AG04449 (cell line): ENCODE measurements at regions not wholly inside any gene's neighbourhood (a gene's known extent, or its start where the extent isn't known, plus 50 kb on each side); places are given as distances from the start of the nearest gene placed in this dataset.
"Not testable (repeated sequence)": the region's sequence is repeated elsewhere in the genome, so short reads cannot be mapped to it uniquely, and the experiment has no call there.

Source experiments
- CTCF ChIA-PET: fragments of 350-600 bp; formaldehyde crosslinking; extraction: SDS; loops from one replicate; lab custom pipeline; 2021; ENCODE audit warnings: antibody characterized with exemption; lab: Yijun Ruan, JAX
- POLR2A ChIA-PET: fragments of 400-600, 350-600 bp; formaldehyde crosslinking; extraction: SDS; loops from one replicate; lab custom pipeline; 2020; ENCODE audit warnings: antibody characterized with exemption, inconsistent platforms; lab: Yijun Ruan, JAX
- DNase-seq: peaks from one replicate; pipeline ENCODE4 v3.0.0-alpha.2; 2010; ENCODE audit warnings: low read depth, low spot score
- H3K4me3 ChIP-seq: 2 replicates; pipeline ENCODE4 v1.5.1; 2011; ENCODE audit warnings: low read depth, mild to moderate bottlenecking, control low read depth, low read length
- TF ChIP-seq, protein P1 (sequence below): IDR thresholded peaks from one replicate; pipeline ENCODE4 v1.5.1; 2011; ENCODE audit warnings: mild to moderate bottlenecking, moderate library complexity, low read length, control low read depth, inconsistent platforms; ENCODE audit not compliant: insufficient read depth; ENCODE audit errors: missing control alignments

DNA sequence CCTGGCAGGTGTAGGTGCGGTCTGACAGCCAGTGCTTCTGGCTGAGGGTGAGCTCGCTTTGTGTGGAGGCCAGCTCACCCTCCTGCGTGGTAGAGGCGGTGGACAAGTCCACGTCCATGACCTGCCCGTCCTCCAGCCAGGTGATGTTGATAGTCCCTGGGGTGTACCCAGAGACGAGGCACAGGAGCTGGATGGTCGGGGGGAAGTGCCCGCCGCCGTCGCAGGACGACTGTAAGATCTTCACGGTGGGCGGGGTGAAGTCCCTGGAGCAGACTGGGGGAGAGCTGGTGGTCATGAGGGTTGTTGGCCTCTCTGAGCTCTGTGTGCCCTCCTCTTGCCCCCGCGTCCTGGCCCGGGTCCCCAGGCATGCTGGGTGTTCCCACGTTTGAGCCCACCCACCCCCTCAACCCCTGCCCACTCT lies 74.6 kb downstream of the TMEM121 start:
- CTCF ChIA-PET, result no interaction called here
- TF ChIP-seq, protein P1, sequence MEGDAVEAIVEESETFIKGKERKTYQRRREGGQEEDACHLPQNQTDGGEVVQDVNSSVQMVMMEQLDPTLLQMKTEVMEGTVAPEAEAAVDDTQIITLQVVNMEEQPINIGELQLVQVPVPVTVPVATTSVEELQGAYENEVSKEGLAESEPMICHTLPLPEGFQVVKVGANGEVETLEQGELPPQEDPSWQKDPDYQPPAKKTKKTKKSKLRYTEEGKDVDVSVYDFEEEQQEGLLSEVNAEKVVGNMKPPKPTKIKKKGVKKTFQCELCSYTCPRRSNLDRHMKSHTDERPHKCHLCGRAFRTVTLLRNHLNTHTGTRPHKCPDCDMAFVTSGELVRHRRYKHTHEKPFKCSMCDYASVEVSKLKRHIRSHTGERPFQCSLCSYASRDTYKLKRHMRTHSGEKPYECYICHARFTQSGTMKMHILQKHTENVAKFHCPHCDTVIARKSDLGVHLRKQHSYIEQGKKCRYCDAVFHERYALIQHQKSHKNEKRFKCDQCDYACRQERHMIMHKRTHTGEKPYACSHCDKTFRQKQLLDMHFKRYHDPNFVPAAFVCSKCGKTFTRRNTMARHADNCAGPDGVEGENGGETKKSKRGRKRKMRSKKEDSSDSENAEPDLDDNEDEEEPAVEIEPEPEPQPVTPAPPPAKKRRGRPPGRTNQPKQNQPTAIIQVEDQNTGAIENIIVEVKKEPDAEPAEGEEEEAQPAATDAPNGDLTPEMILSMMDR, result no peak

DNA sequence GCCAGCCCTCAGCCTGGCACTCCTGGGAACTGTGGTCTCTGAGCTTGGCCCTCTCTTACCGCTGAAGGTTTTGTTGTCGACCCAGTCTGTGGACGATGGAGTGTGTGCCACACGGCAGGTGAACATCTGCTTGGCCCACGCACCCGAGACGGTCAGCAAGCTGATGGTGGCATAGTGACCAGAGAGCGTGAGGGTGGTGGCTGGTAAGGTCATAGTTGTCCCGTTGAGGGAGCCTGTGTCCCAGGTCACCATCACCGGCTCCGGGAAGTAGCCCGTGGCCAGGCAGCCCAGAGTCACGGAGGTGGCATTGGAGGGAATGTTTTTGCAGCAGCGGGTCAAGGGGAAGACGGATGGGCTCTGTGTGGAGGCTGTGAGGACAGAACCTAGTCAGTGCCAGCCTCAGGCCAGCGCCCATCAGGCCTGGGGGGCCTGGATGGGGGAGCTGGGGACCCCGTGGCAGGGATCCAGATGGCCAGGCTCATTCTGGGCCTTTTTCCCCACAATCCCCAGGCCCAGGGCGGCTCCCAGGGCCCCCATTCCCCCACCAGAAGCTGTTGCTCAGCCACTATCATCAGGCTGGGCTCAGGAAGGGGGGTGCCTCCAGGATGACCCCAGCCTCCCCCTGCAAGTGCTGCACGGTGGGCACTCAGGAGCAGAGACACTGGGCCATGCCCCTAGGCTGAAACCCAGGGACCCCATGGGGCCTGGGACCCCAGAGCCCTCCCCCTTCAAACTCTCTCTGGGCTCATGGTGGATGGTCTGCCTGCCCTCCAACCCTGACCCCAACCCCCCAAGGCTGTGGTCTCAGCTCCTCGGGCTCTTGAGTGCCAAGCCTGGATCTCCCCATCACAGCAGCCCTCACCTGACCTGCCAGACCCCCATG lies 75.2 kb downstream of the TMEM121 start:
- TF ChIP-seq, protein P1, result no peak
- ChIA-PET POLR2A (no interaction called here), CTCF (no interaction called here)
- no peak for DNase-seq
- no peak overlapping the region for H3K4me3 ChIP-seq

More for the DNA sequence above, 74.6 kb downstream of the TMEM121 start:
- DNase-seq, result no peak
- no peak overlapping the region for H3K4me3 ChIP-seq
- POLR2A ChIA-PET, result no interaction called here

DNA sequence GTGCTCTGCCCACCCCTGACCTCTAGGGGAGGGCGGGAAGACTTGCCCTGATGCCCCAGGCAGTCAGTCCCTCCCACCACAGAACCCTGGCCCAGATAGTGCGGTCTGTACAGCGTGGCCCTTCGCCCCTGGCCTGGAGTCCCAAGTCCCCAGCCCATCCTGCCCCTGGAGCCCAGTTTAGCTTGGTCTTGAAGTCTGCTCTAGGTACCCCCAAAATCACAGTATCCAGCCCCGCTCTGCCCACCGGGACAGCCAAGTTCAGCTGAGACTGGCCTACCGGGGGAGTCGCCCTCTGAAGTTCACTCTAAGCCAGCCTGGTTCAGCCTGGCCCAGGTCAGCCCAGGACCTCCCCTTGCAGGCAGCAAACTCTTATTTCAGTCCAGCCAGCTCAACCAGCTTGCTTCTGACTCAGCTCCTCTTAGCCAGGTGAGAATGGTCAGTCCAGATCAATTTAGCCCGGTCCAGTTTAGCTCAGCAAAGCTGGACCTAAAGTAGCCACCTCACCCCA lies 75.9 kb downstream of the TMEM121 start:
- ChIA-PET POLR2A (no interaction called here), CTCF (no interaction called here)
- TF ChIP-seq, protein P1, result no peak

DNA sequence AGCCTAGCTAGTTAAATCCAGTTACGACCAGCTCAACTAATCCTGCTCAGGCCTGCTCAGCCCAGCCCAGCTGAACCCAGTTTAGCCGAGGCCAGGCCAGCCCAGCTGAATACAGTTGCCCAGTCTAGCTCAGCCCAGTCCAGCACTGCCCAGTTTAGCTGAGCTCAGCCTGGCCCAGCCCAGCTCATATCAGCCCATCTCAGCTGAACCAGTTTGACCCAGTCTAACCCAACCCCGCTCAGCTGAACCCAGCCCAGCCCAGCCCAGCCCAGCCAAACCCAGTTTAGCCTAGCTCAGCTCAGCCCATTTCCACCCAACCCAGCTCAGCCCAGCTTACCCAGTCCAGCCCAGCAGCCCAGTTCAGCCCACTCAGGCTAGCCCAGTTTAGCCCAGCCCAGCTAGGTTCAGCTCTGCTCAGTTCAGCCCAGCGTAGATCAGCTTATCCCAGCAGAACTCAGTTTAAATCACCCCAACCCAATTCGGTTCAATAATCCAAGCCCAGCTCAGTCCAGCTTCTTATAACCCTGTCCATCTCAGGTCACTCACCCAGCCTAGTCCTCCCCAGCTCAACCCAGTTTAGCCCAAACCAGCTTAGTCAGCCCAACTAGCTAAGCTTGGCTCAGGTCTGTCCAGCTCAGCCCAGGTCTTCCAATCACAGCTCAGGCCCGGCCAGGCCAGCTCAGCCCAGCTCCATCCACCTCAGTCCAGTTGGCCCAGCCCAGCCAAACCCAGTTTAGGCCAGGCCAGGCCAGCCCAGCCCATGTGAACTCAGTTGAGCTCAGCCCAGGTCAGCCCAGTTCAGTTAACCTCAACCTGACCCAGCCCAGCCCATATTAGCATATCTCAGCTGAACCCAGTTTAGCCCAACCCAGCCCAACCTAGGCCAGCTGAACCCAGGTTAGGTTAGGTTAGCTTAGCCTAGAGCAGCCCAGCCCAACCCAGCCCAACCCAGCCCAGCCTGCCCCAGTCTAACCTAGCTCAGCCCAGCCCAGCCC lies 76.7 kb downstream of the TMEM121 start:
- TF ChIP-seq, protein P1, result no peak
- POLR2A ChIA-PET, result no interaction called here
- H3K4me3 ChIP-seq, result no peak overlapping the region
- CTCF ChIA-PET, result no interaction called here
- DNase-seq, result no peak

More for the DNA sequence above, 75.9 kb downstream of the TMEM121 start:
- no peak overlapping the region for H3K4me3 ChIP-seq
- no peak for DNase-seq

DNA sequence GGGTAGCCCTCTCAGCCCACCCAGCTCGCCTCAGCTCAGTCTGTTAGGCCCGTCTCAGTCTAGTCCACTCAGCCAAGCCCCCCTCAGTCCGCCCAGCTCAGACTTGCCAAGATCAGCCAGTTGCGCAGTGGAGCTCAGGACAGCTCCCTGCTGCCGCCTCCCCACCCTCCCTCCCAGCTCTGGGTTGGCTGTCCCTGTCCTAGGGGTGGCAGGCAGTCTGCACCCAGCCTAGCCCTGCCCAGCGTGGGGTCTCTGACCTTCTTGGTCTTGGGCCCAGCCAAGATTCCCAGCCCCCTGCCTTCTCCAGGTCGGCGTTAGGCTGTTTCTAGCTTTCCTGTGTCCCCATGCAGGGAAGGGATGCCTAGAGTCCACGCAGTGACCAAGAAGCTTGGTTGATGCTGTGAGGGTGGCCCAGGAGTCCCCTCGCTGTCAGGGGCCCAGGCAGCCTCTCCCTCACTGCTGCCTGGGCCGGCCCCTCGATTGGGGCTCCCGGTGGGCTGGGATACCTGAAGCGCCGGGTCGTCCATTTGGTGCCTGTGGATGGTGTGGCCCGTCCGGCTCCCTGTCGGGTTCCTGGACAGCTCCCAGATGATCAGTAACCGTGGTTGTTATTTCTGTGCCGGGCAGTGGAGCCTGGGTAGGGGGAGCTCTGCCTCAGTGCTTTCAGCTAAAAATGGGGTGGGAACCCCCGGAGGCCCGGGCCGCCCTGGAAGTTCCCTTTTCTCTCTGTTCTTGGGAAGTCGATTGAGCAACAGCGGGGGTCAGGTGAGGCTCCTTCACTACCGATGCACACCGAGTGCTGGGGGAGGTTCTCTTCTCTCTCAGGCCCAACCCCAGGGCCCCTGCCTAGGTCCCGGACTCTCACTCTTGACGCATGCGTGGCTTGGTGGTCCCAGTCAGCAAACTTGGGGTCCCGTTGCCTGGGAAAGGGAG lies 78.4 kb downstream of the TMEM121 start:
- H3K4me3 ChIP-seq, POLR2A ChIA-PET, CTCF ChIA-PET, DNase-seq: not testable (repeated sequence)
